Bronchial epithelial cell (primary cell): ENCODE measurements at regions not wholly inside any gene's neighbourhood (a gene's known extent, or its start where the extent isn't known, plus 50 kb on each side); places are given as distances from the start of the nearest gene placed in this dataset.

ENCODE experiments used
- DNase-seq: peaks from one replicate; pipeline ENCODE4 v3.0.0-alpha.2; 2010; ENCODE audit warnings: low read depth
- FAIRE-seq: peaks from 2 replicates; lab custom pipeline; 2011; peaks lifted over from hg19 to GRCh38; lab: Jason Lieb, UNC
- H3K27me3 ChIP-seq: 2 replicates; pipeline ENCODE4 v1.5.1; 2011; ENCODE audit warnings: low read length; ENCODE audit not compliant: control insufficient read depth, insufficient read depth
- H3K36me3 ChIP-seq: 2 replicates; pipeline ENCODE4 v1.5.1; 2011; ENCODE audit warnings: low read length; ENCODE audit not compliant: control insufficient read depth, insufficient read depth
- H3K4me3 ChIP-seq: 2 replicates; pipeline ENCODE4 v1.5.1; 2011; ENCODE audit warnings: mild to moderate bottlenecking, low read depth, low read length, control low read depth
- CTCF ChIP-seq: IDR thresholded peaks from 2 replicates; pipeline ENCODE4 v1.5.1; 2011; ENCODE audit warnings: mild to moderate bottlenecking, moderate library complexity, low read length, control low read depth, inconsistent platforms; ENCODE audit not compliant: insufficient read depth, severe bottlenecking

DNA sequence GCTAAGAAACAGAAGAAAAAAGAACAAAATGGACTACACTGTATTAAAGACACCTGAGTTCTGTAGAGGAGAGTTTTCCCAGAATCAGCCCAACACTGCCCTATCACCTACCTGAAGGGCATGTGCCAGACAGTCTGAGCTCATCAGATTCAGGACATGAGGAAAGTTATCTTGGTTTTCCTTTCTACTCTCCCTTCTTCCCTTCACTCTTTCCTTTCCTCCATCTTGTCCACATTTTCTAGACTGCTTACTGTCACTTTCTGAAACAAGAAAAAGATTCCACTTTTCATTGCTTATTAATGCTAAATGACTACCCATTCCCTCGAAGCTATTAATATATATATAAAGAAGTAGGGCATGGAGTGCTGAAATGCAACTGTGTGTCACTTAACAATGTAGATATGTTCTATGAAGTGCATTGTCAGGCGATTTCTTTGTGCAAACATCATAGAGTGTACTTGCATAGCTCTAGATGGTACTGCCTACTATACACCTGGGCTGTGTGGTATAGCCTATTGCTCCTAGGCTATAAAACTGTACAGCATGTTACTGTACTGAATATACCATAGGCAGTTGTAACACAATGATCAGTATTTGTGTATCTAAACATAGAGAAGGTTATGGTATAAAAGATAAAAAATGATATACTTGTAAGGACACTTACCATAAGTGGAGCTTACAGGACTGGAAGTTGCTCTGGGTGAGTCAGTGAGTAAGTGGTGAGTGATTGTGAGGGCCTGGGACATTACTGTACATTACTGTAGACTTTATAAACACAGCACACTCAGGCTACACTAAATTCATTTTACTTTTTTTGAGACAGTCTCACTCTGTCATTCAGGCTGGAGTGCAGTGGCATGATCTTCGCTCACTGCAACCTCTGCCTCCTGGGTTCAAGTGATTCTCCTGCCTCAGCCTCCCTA lies 145.5 kb upstream of the ITGA6 start:
- DNase-seq = peak; percentile 94
- no peak for TF ChIP-seq CTCF
- no peak for FAIRE-seq
- no peak overlapping the region for H3K4me3 ChIP-seq
- no peaks in the 10 kb centered on the region for H3K27me3 ChIP-seq
- no peaks in the 10 kb centered on the region for H3K36me3 ChIP-seq

DNA sequence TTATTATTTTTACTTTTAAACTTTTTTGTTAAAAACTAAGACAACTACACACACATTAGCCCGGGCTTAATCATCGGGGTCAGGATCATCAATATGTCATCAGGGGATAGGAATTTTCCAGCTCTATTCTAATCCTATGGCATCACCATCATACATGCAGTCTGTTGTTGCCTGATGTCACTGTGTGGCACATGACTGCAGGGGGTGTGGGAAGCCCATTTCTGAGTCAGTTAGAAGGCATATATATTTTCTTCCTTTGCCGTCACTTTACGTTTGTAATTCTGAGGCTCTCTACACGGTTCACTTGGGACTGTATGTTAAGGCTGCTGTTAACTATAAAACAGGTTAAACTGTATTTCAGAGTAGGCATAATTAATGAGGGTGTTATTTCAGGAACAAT lies 144.4 kb upstream of the ITGA6 start:
- Histone ChIP-seq H3K36me3 (no peaks in the 10 kb centered on the region), H3K27me3 (no peaks in the 10 kb centered on the region), H3K4me3 (no peak overlapping the region)
- DNase-seq = peak; percentile 93
- FAIRE-seq = no peak
- no peak for TF ChIP-seq CTCF

DNA sequence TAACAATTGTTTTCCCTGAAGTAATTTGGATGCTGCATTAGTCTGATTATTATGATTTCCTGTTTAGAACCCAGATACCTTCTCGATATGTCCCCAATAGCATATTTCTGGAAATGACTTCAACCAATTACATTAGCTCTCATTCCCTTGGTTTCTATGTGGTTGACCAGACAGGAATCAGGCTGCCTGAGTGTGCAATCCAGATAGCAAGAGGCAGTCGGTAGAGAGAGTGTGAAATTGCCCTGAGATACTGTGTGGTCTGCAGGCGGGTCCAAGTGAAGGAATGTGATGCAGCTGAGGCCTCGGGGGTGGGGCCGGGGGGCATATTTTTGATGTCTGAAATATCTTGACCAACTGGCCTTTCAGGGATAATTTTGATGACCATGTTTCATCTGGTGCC lies 143.9 kb upstream of the ITGA6 start:
- H3K4me3 ChIP-seq = no peak overlapping the region
- H3K36me3 ChIP-seq = no peaks in the 10 kb centered on the region
- H3K27me3 ChIP-seq = no peaks in the 10 kb centered on the region
- TF ChIP-seq CTCF = no peak
- DNase-seq = no peak
- FAIRE-seq = no peak

GRCh38 chr2:172284209-172284608 lies 143.2 kb upstream of the ITGA6 start:
- Histone ChIP-seq H3K4me3 (no peak overlapping the region), H3K36me3 (no peaks in the 10 kb centered on the region), H3K27me3 (no peaks in the 10 kb centered on the region)
- DNase-seq = no peak
- no peak for TF ChIP-seq CTCF
- peak; percentile 7 for FAIRE-seq

- no peak for DNase-seq
These were observed 142.3 kb upstream of the ITGA6 start for GRCh38 chr2:172285010-172285621.

More at GRCh38 chr2:172285010-172285621, 142.3 kb upstream of the ITGA6 start:
- no peak for FAIRE-seq
- no peaks in the 10 kb centered on the region for H3K36me3 ChIP-seq
- H3K4me3 ChIP-seq = no peak overlapping the region
- no peak for TF ChIP-seq CTCF
- no peaks in the 10 kb centered on the region for H3K27me3 ChIP-seq
